ENCODE measurements at regions not wholly inside any gene's neighbourhood (a gene's known extent, or its start where the extent isn't known, plus 50 kb on each side); places are given as distances from the start of the nearest gene placed in this dataset.

DNA sequence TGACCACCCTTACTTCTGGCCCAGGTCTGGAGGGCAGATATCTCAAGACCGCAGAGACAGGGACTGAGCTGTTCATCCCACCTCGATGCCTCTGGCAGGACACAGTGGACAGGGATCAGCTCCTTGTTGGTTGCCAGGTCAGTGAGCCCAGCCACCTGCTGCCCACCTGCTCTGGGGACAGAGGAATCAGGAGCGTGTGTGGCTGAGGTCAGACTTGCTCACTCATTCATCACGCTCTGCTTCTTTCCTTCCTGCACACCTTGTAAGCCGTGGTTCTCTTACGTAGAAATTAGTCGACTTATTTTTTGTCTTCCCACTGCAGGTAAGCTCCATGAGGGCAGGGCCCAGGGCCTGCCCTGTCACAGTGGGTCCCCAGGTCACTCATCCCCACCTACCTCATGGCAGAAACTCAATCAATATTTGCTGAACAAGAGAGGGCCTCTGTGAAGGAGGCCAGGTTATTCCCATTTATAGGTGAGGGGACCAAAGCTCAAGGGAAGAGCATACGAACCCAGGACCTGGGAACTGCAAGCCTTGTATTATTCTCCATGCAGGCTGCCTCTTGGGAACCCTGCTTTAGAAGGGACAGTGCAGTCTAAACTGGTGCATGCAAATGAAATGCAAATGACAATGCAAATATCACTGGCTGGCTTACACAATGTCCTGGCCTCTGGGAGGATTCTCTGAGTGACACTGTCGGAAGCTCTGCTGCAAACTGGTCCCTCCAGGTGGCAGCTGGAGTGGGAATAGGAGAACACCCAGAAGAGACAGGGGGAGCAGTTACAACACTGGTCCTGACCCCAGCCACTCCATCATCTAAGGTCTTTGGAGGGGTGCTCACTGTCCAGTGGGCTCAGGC lies 58.4 kb upstream of the PAX7 start:
- TF ChIP-seq, protein P1, sequence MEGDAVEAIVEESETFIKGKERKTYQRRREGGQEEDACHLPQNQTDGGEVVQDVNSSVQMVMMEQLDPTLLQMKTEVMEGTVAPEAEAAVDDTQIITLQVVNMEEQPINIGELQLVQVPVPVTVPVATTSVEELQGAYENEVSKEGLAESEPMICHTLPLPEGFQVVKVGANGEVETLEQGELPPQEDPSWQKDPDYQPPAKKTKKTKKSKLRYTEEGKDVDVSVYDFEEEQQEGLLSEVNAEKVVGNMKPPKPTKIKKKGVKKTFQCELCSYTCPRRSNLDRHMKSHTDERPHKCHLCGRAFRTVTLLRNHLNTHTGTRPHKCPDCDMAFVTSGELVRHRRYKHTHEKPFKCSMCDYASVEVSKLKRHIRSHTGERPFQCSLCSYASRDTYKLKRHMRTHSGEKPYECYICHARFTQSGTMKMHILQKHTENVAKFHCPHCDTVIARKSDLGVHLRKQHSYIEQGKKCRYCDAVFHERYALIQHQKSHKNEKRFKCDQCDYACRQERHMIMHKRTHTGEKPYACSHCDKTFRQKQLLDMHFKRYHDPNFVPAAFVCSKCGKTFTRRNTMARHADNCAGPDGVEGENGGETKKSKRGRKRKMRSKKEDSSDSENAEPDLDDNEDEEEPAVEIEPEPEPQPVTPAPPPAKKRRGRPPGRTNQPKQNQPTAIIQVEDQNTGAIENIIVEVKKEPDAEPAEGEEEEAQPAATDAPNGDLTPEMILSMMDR (IDR thresholded peaks at IDR 0.05; ENCODE audit: low read length) = no peak
- no peak for TF ChIP-seq EZH2 (IDR thresholded peaks at IDR 0.05; ENCODE audit: borderline replicate concordance, low read length)
